ENCODE measurements at regions not wholly inside any gene's neighbourhood (a gene's known extent, or its start where the extent isn't known, plus 50 kb on each side); places are given as distances from the start of the nearest gene placed in this dataset.

GRCh38 chr13:99892866-99893504 is 78.6 kb downstream of the ZIC5 start:
- DNase-seq (ENCODE audit: low read depth), result no peak

DNA sequence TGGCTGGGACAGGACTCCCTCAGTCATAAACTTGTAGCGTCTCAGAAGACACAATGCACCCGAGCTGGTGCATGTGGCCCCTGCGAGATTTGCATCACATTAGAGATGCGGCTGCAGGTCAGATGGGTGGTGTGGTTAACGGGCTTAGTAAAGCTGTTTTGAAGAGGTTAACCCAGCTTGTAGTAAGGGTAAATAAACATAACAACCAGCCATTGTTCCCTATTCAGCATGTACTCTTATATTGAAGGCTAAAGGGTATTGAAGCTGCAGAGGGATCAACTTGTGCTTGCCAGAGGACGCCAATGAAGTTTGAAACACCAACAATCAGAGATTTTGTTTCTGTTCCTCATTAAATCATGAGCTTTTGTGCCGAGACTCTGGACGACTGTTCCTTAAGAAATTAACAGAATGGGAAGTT is 79.4 kb downstream of the ZIC5 start:
- DNase-seq (ENCODE audit: low read depth), result no peak

- DNase-seq (ENCODE audit: low read depth), result no peak
These were observed 84.9 kb downstream of the ZIC5 start for GRCh38 chr13:99886706-99887105.

GRCh38 chr13:99884913-99885312 is 86.7 kb downstream of the ZIC5 start:
- no peak for DNase-seq (ENCODE audit: low read depth)

- no peak for DNase-seq (ENCODE audit: low read depth)
These were observed 87.8 kb downstream of the ZIC5 start for GRCh38 chr13:99883805-99884204.

- DNase-seq (ENCODE audit: low read depth), result no peak
These were observed 92.5 kb downstream of the ZIC5 start for GRCh38 chr13:99878921-99879610.

DNA sequence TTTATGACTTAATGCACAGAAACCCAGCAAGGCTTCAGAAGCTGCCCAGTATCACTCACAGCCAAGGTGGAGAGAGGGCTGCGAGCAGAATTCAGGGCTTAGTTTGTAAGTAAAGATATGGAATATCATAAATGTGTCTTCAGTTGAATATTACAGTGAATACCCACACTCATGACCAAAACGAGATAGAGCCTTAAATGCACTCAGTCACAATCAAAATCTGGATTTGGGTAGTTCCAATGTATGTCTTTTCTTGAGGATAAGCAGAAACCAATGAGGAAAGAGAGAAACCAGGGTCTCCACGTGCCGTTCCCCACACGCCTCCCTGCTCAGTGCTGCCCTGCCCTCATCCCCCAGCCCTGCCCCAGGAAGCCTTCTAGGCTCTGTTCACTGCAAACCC is 94.9 kb downstream of the ZIC5 start:
- DNase-seq (ENCODE audit: low read depth), result no peak

GRCh38 chr13:99875391-99875790 is 96.2 kb downstream of the ZIC5 start:
- DNase-seq (ENCODE audit: low read depth), result no peak

DNA sequence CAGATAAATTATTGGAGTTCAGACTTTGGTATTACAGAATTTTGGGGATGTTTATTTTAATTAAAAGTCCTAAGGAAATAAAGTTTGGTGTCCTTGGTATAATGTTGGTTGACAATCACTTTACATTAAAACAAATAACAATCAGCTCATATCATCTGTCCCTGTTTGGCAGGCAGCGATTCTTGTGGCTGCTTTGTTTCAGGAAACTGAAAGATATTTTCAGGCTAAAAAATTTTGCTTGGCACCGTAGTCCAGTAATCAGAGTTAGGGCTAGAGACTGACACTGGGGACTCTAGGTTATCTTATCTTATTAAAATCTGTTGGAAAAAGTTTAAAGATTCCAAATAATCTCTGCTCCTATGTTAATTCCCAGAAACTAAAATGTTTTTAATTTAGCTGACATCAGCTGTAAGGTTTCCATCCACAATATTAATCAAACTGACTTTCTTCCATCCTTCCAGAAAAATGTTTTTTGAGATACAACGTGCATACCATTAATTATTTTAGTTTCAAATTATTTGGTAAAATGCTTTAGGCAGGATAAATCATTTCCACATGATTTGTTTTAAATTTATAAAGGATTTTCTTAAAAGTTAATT is 97.6 kb downstream of the ZIC5 start:
- no peak for DNase-seq (ENCODE audit: low read depth)

DNA sequence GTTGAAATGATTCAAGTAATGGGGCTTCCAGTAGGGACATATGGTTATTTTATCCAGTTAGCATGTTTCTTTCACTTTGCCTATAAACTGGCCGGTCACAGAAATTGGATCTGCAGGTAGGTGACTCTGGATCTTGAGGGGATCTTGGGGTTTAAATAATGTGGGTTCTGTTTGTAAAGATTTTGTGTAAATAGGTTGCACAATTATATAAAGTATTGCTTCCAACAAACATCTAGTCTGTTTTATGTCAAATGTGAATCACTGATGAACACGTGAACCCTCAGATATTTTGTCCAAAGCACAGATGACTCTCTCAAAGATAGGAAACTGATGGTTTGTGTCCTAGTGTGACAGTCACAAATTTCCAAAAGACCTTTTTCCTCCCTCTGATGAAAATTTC is 98.4 kb downstream of the ZIC5 start:
- DNase-seq (ENCODE audit: low read depth), result no peak

GRCh38 chr13:99871249-99871898 is 100.2 kb downstream of the ZIC5 start:
- DNase-seq (ENCODE audit: low read depth), result no peak

GRCh38 chr13:99870541-99870940 is 101.0 kb downstream of the ZIC5 start:
- no peak for DNase-seq (ENCODE audit: low read depth)

DNA sequence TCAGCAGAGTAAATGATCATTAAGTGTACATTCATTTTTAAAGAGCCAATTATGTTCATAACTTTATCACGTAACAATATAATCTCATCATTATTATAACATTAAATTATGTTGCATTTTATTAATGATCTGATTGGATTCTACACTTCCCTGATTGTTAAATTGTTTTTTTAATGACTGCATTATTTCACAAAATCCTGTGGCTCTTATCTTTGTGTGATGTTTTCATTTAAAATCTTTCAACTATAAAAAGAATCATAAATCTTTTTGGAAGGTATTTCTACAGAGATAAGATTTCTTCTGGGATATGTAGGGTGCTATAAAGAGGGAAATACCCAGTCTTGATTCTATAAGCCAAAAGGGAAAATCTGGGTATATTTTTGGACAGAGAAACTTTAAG is 101.7 kb downstream of the ZIC5 start:
- DNase-seq (ENCODE audit: low read depth), result no peak

DNA sequence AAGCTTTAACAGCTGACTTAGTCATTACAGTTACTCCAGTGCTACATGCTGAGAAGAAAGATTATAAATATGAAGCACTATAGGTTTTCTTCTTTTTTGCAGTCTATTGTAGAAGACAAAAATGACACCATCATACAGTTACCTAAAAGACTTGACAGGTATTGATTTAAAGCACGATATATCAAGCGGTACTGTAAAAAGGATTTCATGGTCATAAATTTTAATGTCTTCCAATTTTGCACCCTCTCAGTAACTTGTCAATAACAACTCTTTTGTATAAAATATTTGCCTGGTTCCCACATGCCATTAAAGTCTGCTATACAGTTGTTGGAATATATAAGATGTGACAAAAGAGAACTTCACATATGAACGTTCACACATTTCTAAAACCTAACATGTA is 102.8 kb downstream of the ZIC5 start:
- DNase-seq (ENCODE audit: low read depth), result no peak

- no peak for DNase-seq (ENCODE audit: low read depth)
These were observed 103.9 kb downstream of the ZIC5 start for GRCh38 chr13:99867535-99868257.

GRCh38 chr13:99866781-99867180 is 104.8 kb downstream of the ZIC5 start:
- no peak for DNase-seq (ENCODE audit: low read depth)

GRCh38 chr13:99865420-99865930 is 106.1 kb downstream of the ZIC5 start:
- no peak for DNase-seq (ENCODE audit: low read depth)

DNA sequence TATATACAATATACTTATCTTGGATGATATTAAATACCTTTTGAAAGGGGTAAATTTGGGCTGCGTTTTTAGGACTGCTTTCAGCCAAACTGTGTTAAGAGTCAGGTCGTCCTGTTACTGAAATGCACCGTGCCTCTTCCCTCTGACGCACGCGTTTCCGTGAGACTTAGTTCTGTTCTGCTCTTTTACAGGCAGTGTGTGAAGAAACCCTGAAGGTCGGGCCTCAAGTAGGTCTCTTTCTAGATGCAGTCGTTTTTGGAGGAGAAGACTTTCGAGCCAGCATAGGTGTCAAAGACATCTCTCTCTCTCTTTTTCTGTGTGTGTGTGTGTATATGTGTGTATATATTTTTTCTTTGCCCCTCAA is 107.0 kb downstream of the ZIC5 start:
- DNase-seq (ENCODE audit: low read depth), result no peak

DNA sequence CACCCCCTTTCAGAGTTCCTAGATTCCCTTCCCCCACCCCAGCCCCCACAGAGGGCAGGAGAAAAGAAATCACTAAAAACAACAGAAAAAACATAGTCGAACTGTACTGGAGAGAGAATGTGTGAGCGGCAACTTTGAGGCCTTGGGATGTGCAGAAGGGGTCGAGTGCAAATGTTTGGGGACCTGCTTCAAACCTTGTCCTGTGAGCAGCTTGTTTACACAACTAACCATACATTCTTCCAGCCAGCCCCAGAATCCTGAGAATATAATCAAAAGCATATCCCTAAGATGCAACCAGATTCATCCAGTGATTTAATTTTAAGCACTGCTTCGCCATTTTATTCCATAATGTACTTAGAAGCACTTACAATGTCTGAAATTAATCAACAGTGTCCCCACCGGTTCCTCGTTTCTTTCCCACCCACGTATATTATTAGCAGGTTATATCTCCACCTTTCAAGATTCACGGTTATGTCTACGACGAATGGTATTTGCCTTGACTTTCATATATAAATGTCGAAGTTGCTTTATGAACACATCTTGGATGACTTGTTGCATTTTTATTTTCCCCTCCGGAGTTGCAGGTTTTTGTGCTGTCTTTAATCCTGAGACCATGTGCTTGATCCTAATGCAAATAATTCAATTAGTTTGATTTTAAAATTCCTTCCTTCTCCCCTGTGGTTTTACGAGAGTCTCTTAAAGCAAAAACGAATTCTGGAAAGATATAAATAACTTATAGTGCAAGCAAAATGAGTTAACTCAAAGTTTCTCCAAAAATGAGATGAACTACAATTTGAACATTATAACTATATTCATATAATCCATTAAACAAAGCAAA is 107.6 kb downstream of the ZIC5 start:
- DNase-seq (ENCODE audit: low read depth), result no peak

- DNase-seq (ENCODE audit: low read depth), result no peak
These were observed 109.3 kb downstream of the ZIC5 start for GRCh38 chr13:99862244-99862643.

- DNase-seq (ENCODE audit: low read depth), result no peak
These were observed 109.8 kb downstream of the ZIC5 start for GRCh38 chr13:99861771-99862170.
